DOHH2 (cell line): ENCODE measurements at regions not wholly inside any gene's neighbourhood (a gene's known extent, or its start where the extent isn't known, plus 50 kb on each side); places are given as distances from the start of the nearest gene placed in this dataset.

Source experiments
- CTCF ChIP-seq: fragments of 200-600 bp; sonication (generic); IDR thresholded peaks from one replicate; pipeline ENCODE4 v1.5.1; 2014; ENCODE audit warnings: antibody characterized with exemption, mild to moderate bottlenecking, low read depth, low read length; ENCODE audit not compliant: poor library complexity, severe bottlenecking
- EZH2phosphoT487 ChIP-seq: fragments of 200-600 bp; sonication (generic); IDR thresholded peaks from 2 replicates; pipeline ENCODE4 v1.6.1; 2017; ENCODE audit warnings: borderline replicate concordance, mild to moderate bottlenecking, antibody characterized with exemption, low read length, moderate library complexity, mixed read lengths

GRCh38 chr5:158100373-158100888, 241.5 kb upstream of the CLINT1 start:
- TF ChIP-seq CTCF (no peak), EZH2phosphoT487 (no peak)
